HG03460 (cell line): ENCODE measurements at regions not wholly inside any gene's neighbourhood (a gene's known extent, or its start where the extent isn't known, plus 50 kb on each side); places are given as distances from the start of the nearest gene placed in this dataset.

Experiments
- ATAC-seq: cut with Tn5 transposase; IDR thresholded peaks from one replicate; pipeline ENCODE4 v1.9.1; 2021; ENCODE audit not compliant: unreplicated experiment

DNA sequence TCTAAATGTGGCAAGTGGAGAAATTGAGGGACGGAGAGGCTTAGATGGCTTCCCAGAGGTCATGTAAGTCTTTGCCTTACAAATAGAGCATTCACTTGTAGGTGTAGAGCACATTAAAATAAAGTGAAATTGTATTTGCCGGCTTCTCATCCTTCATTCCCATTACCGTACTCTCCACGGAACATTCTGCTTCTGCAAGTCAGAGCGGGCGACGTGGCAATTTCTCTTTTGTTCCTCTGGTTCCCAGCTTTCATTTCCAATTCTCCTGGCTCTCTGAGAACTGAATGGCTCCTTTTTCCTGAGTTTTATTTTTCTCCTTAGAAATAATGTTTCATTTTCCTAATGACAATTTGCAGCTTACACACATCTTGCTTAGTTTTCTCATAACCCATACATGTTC lies 51.3 kb upstream of the PFKP start:
- no peak for ATAC-seq

DNA sequence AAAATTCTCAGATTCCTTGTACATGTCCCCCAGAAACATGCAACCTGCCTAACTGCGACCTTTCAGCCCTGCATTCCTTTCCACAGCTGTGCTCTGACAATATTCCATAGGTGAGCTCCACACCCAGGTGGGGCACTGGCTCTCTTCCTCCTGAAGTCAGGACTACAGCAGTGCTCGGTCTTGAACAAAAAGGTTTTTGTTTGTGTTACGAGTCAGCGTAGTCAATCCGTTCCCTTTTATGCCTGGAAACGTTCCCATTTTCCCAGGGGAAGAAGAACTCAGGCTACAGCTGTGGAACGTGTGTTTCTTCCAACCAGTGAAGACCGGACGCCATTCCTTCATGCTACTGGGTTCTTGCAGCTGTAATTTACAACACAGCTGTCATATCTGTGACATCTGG lies 52.4 kb upstream of the PFKP start:
- no peak for ATAC-seq

DNA sequence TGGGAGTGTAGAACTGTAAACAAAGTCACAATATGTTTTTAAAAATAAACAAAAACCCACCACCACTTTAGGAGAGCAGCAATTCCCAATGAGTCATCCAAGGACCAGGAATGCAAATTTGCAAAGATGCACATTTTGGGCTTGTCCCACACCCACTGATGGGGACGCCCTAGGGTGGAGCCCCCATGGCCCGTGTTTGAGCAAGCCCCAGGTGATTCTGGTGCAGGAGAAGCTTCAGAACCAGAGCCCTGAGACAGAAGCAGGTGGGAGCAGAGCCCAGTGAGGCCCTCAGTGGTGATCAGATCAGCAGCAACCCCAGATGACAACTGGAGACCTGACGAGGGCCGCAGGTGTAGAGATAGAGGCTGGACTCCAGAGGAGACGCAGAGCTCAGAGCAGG lies 55.1 kb upstream of the PFKP start:
- no peak for ATAC-seq

GRCh38 chr10:3010816-3011460 lies 56.4 kb upstream of the PFKP start:
- ATAC-seq, result no peak

- ATAC-seq, result no peak
Observed at GRCh38 chr10:3010334-3010733, 57.0 kb upstream of the PFKP start.

GRCh38 chr10:3009341-3009740 lies 58.0 kb upstream of the PFKP start:
- ATAC-seq, result no peak

GRCh38 chr10:3008518-3009195 lies 58.7 kb upstream of the PFKP start:
- peak; percentile 58 for ATAC-seq

GRCh38 chr10:3006607-3007006 lies 60.7 kb upstream of the PFKP start:
- ATAC-seq, result no peak

DNA sequence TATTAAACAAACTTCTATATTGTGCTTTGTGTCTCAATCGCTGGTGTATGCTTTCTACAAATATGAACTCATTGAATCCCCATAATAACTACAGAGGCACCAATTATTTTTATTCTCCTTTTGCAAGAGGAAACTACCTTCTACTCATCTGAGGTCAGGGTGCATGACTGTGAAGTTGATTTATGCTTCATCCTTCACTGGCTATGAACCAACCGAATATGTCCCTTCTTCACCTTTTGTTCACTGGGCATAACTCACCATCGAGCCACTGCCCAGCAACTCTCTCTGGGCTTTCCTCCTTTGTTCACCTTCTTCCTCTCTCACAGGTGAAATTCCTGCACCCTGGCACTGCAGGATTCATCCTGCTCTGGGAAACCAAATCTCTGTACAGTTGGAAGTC lies 61.3 kb upstream of the PFKP start:
- no peak for ATAC-seq

DNA sequence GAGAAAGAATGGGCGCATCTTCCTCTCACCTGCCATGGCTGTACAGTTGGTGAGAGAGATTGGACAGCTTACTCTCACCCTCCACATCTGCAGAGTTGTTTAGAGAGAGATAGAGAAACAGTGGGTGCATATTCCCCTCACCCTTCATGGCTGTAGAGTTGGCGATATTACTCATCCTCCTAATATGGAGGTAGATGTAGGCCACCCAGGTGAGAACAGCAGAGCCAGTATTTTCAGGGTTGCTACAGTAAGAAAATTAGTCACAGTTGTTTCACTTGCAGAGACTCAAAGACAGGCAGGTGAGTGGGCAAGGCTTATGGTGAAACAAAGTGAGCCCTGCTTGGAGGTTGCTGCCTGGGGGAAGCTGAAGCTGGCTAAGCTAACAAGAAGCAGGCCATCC lies 65.0 kb upstream of the PFKP start:
- peak; percentile 74 for ATAC-seq

- ATAC-seq, result no peak
Observed at GRCh38 chr10:3000048-3000447, 67.3 kb upstream of the PFKP start.

DNA sequence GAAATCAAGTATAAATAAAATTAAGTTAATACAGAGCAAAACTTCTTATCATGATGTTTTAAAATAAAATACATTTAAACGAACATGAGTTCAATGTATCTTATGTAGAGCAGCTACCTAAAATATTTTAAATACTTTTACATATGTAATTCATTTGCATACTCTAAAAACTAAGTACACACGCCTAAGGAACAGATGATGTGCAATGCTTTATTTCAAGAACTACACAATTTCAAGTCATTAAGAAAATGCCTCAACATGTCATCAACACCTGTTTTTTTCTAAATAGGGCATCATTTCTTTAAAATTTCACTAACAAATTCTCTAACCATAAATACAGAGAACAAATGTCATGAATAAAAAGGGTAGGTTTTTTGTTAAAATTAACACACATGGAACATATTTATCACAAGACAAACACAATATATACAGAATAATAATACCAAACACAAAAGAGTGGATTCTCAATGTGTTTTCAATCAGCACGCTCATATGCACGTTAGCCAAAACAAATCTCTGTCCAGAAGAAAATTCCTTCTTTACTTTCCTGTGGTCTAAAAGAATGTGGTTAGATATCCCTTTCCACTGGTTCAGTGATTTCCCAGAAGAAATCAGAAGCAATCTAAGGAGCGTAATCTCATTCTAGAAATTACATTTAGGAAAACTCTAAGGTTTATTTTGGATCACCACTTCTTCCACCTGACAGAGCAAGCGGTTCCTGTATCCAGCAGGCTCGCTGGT lies 73.0 kb upstream of the PFKP start:
- no peak for ATAC-seq

DNA sequence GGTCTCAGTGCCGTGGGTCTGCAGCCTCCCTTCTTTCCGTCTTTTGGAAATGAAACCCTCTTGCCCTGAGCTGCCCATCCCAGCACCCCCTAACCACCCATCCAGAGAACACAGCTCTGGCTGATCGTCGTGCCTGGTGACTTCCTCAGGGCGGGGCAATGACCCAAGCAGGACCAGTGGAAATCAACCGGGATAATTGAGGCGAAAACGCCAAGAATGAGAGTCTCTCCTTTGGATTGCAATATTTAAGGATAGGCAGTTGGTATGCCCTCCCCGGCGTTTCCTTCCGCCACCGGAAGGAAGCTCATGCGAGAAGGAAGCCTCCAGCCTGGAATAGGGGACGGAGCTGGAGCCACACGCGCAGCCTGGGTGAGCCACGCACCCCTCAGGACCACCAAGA lies 73.7 kb upstream of the PFKP start:
- no peak for ATAC-seq

DNA sequence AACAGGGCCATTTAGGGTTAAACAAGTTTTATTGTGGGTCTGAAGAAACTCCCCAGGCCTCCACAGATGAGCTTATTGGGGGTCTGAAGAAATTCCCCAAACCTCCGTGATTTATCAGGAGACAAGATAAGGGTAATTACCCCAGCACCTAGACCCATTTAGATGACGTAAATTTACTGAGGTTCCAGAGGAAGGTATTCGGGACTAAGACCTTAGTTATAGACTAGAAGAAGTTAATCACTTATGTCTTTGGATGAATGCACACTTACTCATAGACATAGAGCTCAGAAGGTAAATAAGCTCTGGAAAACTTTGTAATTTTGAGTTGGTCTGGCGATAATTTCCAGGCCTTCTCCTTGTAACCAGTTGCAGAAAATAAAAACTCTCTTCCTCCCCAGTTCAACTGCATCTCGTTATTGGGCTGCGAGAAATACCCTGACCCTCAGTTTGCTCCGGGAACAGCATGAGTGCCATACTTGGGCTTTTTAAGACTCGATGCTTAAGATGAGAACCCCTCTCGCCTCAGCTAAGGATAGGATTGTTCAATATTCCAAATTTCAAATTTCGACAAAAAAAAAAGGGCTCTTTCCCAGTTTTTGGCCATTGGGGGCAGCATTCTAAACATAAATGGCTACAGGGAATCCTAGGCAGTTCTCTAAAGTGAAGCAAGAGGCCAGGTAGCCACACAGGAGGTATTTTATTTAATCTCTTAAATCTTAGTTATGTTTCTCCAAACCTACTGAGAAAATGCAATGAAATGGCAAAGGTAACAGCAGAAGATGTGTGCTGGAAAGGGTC lies 74.7 kb upstream of the PFKP start:
- no peak for ATAC-seq

DNA sequence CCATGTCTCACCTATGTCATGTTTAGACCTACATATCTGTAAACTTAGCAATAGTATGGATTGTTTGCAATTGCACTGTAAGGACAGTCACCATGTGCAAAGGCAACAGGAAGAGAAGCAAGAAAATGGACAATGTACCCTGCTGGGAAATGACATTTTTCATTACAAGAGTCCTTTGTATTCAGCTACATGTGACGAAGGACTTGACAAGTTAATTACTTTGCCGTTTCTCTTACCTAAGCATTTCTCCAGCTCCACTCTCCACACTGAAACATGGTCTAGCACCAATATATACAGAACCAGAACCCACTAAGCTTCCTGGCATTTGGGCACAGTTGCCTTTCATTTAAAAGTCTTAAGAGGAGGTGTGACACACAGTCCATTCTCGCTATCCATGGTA lies 76.6 kb upstream of the PFKP start:
- no peak for ATAC-seq

- ATAC-seq, result no peak
Observed at GRCh38 chr10:2989292-2989947, 77.9 kb upstream of the PFKP start.

DNA sequence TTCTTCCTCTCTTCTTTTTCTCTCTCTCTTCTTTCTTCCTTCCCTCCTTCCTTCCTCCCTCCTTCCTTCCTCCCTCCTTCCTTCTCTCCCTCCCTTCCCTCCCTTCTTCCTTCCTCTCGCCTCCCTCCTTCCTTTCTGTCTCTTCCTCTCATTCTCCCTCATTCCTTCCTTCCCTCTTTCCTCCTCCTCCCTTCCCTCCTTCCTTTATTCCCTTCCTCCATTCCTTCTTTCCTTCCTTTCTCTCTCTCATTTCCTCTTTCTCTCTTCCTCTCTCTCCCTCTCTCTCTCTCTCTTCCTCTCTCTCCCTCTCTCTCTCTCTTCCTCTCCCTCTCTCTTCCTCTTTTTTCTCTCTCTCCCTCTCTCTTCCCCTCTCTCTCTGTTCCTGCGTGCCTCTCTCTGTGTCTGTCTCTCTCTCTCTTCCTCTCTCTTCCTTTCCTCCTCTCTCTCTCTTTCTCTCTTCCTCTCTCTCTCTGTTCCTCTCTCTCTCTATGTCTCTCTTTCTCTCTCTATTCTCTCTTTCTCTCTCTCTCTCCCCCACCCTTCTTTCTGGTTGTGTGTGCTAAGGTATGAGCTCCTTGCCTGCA lies 80.1 kb upstream of the PFKP start:
- ATAC-seq, result no peak

DNA sequence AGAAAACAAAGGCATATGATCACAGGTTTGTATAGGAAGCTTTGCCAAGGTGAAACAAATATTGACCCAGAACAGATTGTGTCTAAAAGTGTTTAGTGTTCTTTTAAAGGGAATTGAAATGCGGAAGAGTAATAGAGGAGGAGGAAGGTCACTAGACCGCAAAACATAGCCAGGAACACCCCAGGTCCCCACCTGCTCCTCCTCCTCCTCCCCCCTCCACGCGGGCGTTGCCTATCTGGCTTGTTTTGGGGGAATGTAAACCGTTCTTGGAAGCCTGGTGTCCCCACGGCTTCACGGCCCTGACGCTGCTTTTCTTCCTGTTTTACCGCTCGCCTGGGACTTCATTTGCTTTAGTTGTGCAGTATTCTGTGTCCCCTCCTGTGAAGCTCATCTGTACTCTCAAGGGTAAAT lies 81.0 kb upstream of the PFKP start:
- no peak for ATAC-seq

GRCh38 chr10:2985729-2986232 lies 81.6 kb upstream of the PFKP start:
- ATAC-seq, result no peak

- ATAC-seq, result no peak
Observed at GRCh38 chr10:2984682-2985081, 82.7 kb upstream of the PFKP start.
